K562 (cell line): ENCODE measurements at regions not wholly inside any gene's neighbourhood (a gene's known extent, or its start where the extent isn't known, plus 50 kb on each side); places are given as distances from the start of the nearest gene placed in this dataset.

Experiments used
- EP300 ChIP-seq: IDR thresholded peaks from 2 replicates; pipeline ENCODE4 v1.6.1; 2012; ENCODE audit warnings: low read length, improper control_type of control experiment
- HCFC1 ChIP-seq: IDR thresholded peaks from 2 replicates; pipeline ENCODE4 v1.6.1; 2012; ENCODE audit warnings: low read depth, low read length, improper control_type of control experiment
- POLR2A ChIP-seq: fragments of 450-650 bp; conservative IDR thresholded peaks from 2 replicates; pipeline ENCODE4 v1.6.1; 2016
- RB1 ChIP-seq: fragments of 450-650 bp; IDR thresholded peaks from 2 replicates; pipeline ENCODE4 v1.6.1; 2017; ENCODE audit warnings: low read depth, mild to moderate bottlenecking
- TRIM28 ChIP-seq: fragments of 450-650 bp; IDR thresholded peaks from 2 replicates; pipeline ENCODE4 v1.6.1; 2017
- ZNF778 ChIP-seq: fragments of 450-650 bp; formaldehyde crosslinking; IDR thresholded peaks from 2 replicates; pipeline ENCODE4 v1.4.0; 2020; ENCODE audit warnings: mild to moderate bottlenecking, moderate library complexity
- TF ChIP-seq, protein P1 (sequence below): fragments of 250-450 bp; sonication (Bioruptor Pico); IDR thresholded peaks from 2 replicates; pipeline ENCODE4 v1.8.0; 2022; ENCODE audit warnings: inconsistent platforms, mild to moderate bottlenecking, moderate library complexity, borderline replicate concordance
- TF ChIP-seq, protein P2 (sequence below), 2 experiments: fragments of 450-650 bp in 1 of 2; sonication (generic) in 1 of 2; formaldehyde crosslinking; conservative IDR thresholded peaks; 2 replicates each; pipeline versions ENCODE4 v1.4.0 to v1.8.1; 2020 to 2022; ENCODE audit warnings: mild to moderate bottlenecking in 1 of 2, missing genetic modification reagents in 1 of 2
- TF ChIP-seq, protein P3 (sequence below): sonication (generic); formaldehyde crosslinking; IDR thresholded peaks from 2 replicates; pipeline ENCODE4 v1.8.0; 2022; ENCODE audit warnings: mild to moderate bottlenecking, missing genetic modification reagents
- TF ChIP-seq, protein P4 (sequence below), 3 experiments: IDR thresholded peaks in 2 of 3; conservative IDR thresholded peaks in 1 of 3; 2 replicates each; pipeline ENCODE4 v1.5.1; 2011 to 2012; ENCODE audit warnings: low read length in 3 of 3, mild to moderate bottlenecking in 3 of 3, control low read depth in 2 of 3, improper control_type of control experiment in 1 of 3, inconsistent platforms in 1 of 3, low read depth in 1 of 3, mixed read lengths in 1 of 3, moderate library complexity in 1 of 3; ENCODE audit not compliant: insufficient read depth in 2 of 3

DNA sequence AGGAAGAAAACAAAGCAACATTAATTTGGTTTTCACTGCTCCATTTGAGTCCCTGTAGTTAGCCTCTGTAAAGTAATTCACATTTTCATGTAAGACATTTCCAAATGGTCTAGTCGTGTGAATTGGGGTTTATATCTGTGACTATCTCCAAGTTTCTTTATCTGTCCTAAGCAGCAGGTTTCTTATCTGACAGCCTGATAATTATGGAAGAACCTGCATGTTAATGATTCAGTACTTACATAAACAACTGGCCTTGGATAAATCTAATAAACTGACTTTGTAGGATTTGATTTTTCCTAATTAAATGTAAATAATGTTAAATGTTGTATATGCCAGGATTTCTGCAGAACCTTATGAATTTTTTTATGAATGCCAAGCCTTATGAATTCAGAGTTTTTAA, 964.9 kb downstream of the NR2F1-AS1 start:
- TF ChIP-seq TRIM28 (no peak), EP300 (no peak), HCFC1 (no peak), ZNF778 (CRISPR knock-in tag) (no peak), RB1 (no peak), POLR2A (no peak)
- TF ChIP-seq, protein P1, sequence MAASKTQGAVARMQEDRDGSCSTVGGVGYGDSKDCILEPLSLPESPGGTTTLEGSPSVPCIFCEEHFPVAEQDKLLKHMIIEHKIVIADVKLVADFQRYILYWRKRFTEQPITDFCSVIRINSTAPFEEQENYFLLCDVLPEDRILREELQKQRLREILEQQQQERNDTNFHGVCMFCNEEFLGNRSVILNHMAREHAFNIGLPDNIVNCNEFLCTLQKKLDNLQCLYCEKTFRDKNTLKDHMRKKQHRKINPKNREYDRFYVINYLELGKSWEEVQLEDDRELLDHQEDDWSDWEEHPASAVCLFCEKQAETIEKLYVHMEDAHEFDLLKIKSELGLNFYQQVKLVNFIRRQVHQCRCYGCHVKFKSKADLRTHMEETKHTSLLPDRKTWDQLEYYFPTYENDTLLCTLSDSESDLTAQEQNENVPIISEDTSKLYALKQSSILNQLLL (CRISPR knock-in tag) = no peak
- TF ChIP-seq, protein P2, sequence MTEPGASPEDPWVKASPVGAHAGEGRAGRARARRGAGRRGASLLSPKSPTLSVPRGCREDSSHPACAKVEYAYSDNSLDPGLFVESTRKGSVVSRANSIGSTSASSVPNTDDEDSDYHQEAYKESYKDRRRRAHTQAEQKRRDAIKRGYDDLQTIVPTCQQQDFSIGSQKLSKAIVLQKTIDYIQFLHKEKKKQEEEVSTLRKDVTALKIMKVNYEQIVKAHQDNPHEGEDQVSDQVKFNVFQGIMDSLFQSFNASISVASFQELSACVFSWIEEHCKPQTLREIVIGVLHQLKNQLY (CRISPR knock-in tag; conservative IDR thresholded peaks at IDR 0.05) = no peak
- TF ChIP-seq, protein P3, sequence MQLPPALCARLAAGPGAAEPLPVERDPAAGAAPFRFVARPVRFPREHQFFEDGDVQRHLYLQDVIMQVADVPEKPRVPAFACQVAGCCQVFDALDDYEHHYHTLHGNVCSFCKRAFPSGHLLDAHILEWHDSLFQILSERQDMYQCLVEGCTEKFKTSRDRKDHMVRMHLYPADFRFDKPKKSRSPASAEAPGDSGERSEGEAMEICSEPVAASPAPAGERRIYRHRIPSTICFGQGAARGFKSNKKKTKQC (CRISPR knock-in tag) = no peak
- TF ChIP-seq, protein P4, sequence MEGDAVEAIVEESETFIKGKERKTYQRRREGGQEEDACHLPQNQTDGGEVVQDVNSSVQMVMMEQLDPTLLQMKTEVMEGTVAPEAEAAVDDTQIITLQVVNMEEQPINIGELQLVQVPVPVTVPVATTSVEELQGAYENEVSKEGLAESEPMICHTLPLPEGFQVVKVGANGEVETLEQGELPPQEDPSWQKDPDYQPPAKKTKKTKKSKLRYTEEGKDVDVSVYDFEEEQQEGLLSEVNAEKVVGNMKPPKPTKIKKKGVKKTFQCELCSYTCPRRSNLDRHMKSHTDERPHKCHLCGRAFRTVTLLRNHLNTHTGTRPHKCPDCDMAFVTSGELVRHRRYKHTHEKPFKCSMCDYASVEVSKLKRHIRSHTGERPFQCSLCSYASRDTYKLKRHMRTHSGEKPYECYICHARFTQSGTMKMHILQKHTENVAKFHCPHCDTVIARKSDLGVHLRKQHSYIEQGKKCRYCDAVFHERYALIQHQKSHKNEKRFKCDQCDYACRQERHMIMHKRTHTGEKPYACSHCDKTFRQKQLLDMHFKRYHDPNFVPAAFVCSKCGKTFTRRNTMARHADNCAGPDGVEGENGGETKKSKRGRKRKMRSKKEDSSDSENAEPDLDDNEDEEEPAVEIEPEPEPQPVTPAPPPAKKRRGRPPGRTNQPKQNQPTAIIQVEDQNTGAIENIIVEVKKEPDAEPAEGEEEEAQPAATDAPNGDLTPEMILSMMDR (IDR thresholded peaks at IDR 0.05 in 2 of 3, conservative IDR thresholded peaks at IDR 0.05 in 1 of 3; ENCODE audit: insufficient read depth in 2 of 3, low read depth in 1 of 3, low read length in 3 of 3) = no peak
